GM18873 (cell line): ENCODE measurements at regions not wholly inside any gene's neighbourhood (a gene's known extent, or its start where the extent isn't known, plus 50 kb on each side); places are given as distances from the start of the nearest gene placed in this dataset.

Source experiments
- ATAC-seq: cut with Tn5 transposase; IDR thresholded peaks from one replicate; pipeline ENCODE4 v1.9.1; 2021; ENCODE audit warnings: mild to moderate bottlenecking, moderate library complexity, moderate number of reproducible peaks; ENCODE audit not compliant: unreplicated experiment, low FRiP score

DNA sequence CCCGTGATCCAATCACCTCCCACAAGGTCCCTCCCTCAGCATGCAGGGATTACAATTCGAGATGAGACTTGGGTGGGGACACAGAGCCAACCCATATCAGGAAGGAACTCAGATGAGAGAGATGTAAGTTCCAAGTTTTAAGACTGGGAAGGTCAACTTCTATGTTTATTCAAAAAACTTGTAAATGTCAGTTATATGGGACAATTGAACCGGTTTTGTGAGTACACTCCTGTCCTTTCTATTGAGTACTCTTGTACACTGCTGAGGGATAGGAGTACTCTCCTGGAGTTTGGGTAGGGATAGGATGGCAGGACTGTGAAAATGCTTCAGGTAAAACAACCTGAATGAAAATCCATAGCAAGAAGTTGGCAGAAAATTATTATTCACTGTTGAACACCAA, 239.1 kb downstream of the ZNF674 start:
- ATAC-seq: no peak

DNA sequence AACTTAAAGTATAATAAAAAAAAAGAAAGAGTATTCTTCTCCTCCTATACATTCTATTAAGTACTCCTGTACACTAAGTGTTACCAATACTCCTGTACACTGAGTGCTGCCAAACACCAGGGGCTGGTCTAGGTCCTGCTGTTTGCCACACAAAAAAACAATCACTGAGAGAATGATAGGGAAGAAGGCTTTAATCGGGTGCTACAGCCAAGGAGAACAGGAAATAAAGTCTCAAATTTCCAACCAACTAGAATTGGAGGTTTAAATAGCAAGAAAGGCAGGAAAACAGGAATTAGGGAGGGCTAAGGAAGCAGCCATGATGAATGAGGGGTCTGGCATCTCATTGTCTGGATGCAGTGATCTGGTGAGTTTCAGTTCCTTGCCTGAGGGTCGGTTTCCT, 239.8 kb downstream of the ZNF674 start:
- ATAC-seq: no peak

DNA sequence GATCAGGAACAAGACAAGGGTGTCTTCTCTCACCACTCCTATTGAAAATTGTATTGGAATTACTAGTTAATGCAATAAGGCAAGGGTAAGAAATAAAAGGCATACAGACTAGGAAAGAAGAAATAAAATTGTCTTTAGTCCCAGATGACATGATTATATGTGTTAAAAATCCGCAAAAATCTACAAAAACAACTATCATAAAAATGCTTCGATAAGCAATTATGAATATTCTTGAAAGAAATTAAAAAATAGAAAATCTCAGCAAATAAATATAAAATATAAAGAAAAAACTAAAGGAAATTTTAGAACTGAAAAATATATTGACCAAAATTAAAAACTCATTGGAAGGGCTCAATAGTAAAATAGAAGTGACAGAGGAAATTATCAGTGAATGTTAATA, 243.3 kb downstream of the ZNF674 start:
- ATAC-seq: no peak

DNA sequence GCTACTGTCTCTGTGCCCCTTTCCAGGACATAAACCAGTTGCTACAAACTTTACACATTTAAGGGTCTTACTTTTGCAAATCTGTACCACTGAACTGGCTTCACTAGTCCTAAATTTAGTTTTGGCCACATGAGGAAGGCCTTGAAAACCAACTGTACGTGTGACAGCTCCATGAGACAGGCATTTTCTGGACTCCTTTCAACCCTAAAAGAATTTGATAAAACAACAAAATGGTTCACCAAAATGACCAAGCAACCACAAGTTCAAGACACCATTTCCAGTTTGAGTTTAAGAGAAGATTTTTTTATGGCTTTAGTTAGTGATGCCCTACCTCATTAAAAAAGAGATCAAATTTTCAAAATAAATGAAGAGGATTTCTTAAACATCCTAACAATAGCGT, 246.4 kb downstream of the ZNF674 start:
- no peak for ATAC-seq

GRCh38 chrX:46295963-46296362, 249.3 kb downstream of the ZNF674 start:
- ATAC-seq: no peak

DNA sequence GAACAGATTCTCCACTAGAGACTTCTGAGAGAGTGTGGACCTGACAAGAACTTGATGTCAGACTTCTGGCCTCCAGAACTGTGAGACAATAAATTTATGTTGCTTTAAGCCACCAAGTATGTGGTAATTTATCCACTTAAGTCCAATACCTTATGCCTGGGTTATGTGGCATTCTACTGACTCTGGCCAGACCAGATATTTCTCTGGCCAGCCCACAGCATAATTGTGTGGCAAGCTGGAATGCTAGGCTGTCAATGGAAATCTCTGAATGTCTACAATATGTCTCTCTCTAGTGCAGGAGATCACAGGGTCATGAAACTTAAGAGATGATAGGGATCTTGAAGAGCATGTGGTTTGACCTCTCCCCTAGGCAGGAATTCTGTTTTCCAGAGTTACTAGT, 251.0 kb downstream of the ZNF674 start:
- ATAC-seq: no peak

DNA sequence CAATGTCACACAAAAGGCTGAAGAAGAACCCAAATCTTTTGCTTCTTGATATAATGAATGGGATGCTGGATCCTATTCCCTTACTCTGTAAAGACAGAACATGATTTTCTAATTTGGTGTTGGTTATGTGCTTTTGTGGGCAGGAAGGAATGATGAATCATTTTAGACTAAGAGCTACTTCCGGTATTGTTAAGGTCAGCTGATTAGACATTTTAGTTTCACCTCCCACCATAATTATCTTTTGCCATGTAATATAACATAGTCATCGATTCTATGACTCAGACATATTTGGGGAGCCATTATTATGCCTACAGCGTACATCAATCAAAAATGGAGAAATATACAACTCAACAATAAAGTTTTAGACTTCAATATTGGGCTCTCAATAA, 265.3 kb downstream of the ZNF674 start:
- no peak for ATAC-seq

GRCh38 chrX:46279214-46279924, 265.9 kb downstream of the ZNF674 start:
- ATAC-seq: no peak

- ATAC-seq: no peak
Measured at GRCh38 chrX:46278572-46278971, 266.6 kb downstream of the ZNF674 start.

- no peak for ATAC-seq
Measured at GRCh38 chrX:46268412-46268811, 276.8 kb downstream of the ZNF674 start.

DNA sequence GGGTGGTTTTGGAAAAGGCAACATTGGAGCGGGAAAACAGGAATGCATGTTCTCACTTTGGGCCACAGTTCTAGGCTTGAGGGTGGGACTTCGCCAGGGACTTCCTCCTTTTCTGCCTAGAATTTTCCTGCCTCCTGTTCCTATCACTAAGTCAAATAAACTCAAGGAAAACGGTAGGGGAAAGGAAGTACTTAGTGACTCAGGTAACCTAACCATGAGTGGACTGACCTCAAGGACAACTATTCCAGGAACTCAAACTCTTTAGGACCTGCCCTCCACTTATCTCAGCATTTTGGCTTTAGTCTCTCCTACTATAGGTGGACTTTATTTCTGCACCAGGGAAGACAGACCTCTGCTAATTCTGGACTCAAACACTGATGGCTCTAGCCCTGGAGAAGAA, 281.7 kb downstream of the ZNF674 start:
- ATAC-seq: no peak

GRCh38 chrX:46262304-46262703, 282.9 kb downstream of the ZNF674 start:
- ATAC-seq: no peak

DNA sequence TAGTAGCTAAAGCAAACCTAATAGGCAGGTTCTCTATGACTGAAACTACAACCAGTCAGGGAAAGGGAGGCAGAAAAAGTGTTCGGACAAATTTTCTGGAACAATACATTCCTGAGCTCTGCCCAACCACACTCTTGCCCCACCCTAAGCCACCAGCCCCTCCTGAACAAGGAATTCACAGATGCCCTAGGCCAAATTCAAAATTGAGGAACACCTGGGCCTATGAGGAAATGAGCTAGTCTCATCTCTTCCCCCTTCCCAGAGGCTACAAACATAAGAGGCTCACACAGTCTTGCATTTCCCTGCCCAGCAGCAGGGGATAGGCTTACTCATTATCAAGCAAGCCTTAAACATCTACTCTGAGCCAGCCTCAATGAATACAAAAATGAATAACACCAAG, 284.7 kb downstream of the ZNF674 start:
- ATAC-seq: no peak

DNA sequence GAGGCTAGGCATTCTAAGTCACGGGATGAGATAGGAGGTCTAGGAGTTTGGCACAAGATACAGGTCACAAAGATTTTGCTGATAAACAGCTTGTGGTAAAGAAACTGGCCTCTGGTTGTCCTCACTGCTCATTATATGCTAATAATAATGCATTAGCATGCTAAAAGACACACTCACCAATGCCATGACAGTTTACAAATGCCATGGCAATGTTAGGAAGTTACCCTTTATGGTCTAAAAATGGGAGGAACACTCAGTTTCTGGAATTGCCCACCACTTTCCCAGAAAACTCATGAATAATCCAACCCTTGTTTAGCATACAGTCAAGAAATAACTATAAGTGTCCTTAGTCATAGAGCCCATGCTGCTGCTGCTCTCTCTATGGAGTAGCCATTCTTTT, 286.9 kb downstream of the ZNF674 start:
- no peak for ATAC-seq

- no peak for ATAC-seq
Measured at GRCh38 chrX:46257451-46257879, 287.8 kb downstream of the ZNF674 start.

- ATAC-seq: no peak
Measured at GRCh38 chrX:46256875-46257274, 288.3 kb downstream of the ZNF674 start.

- no peak for ATAC-seq
Measured at GRCh38 chrX:46255046-46255445, 290.2 kb downstream of the ZNF674 start.

DNA sequence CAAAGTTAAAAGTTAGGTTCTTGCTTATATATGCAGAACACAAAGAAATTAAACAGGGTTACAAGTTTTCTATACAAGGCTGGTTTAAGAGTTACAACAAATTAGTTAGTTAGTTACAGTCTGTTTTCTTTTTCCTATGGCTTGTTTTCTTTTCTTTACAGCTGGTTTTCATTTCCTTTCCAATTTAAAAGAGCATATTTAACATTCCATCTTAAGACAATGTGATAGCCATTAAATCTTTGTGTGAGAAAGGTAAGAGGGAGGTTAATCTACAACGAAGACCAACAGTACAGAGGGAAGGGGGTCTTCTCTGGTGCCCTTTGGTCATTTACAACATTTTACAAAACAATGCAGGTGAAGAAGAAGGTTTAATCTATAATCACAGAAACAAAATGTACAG, 290.6 kb downstream of the ZNF674 start:
- no peak for ATAC-seq

DNA sequence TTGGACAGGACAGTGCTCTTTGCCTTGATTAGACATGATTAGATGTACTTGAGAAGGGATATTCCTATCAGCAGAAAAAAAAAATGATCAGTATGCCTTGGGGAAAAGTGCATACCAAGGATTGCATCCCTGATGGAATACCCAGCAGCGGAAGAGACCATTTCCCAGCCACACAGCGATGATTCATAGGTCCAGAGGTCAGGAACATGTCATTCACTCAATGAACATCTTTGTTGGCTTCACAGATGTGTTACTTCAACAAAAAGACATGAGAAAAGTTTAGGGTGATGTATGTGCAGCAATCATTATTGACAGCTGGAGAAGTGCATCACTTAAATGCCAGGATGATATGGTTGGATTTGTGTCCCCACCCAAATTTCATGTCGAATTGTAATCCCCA, 293.5 kb downstream of the ZNF674 start:
- ATAC-seq: no peak

GRCh38 chrX:46250151-46250550, 295.1 kb downstream of the ZNF674 start:
- no peak for ATAC-seq

DNA sequence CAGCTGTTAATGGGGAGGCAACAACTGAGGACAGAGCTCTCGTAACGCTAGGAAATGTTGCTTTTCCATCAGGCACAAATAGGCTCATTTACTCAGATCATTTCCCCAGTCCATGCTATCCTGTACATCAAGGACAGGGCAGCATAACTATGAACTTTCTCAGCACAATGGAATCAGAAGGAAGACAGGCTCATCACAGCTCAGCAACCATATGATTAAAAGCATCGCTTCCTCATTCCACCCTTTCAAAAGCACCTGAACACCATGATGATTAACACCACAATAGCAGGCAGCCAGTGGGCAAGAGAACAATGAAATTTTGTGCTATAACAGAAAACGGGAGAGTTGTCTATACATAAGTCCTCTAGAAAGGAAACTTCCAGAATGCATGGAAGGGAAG, 297.8 kb downstream of the ZNF674 start:
- ATAC-seq: no peak

GRCh38 chrX:46244451-46244850, 300.8 kb downstream of the ZNF674 start:
- ATAC-seq: no peak

- no peak for ATAC-seq
Measured at GRCh38 chrX:46236411-46236810, 308.8 kb downstream of the ZNF674 start.
